HepG2 (cell line): ENCODE measurements at regions not wholly inside any gene's neighbourhood (a gene's known extent, or its start where the extent isn't known, plus 50 kb on each side); places are given as distances from the start of the nearest gene placed in this dataset.
A peak's percentile ranks its signal among the peaks of the same experiment; 100 is the strongest.

Experiments
- ARNTL ChIP-seq: sonication (generic); formaldehyde crosslinking; IDR thresholded peaks from 2 replicates; pipeline ENCODE4 v1.4.0; 2020; ENCODE audit warnings: mild to moderate bottlenecking, missing genetic modification reagents
- FOXA1 ChIP-seq, 2 experiments: fragments of 450-650 bp in 1 of 2; sonication (generic) in 1 of 2; formaldehyde crosslinking in 1 of 2; IDR thresholded peaks; 2 replicates each; pipeline versions ENCODE4 v1.4.0 to v1.6.1; 2016 to 2020; ENCODE audit warnings: missing genetic modification reagents in 1 of 2
- FOXK1 ChIP-seq: sonication (generic); formaldehyde crosslinking; IDR thresholded peaks from 2 replicates; pipeline ENCODE4 v1.4.0; 2020; ENCODE audit warnings: low read depth, missing genetic modification reagents, borderline replicate concordance
- GFI1 ChIP-seq: sonication (generic); formaldehyde crosslinking; IDR thresholded peaks from 2 replicates; pipeline ENCODE4 v1.5.0; 2020; ENCODE audit warnings: missing genetic modification reagents, mild to moderate bottlenecking, borderline replicate concordance
- KMT2B ChIP-seq: IDR thresholded peaks from 2 replicates; pipeline ENCODE4 v1.6.1; 2016; ENCODE audit warnings: missing genetic modification reagents, missing compliant biosample characterization
- MAFK ChIP-seq, 2 experiments: IDR thresholded peaks in 1 of 2; conservative IDR thresholded peaks in 1 of 2; 2 replicates each; pipeline ENCODE4 v1.6.1; 2011; ENCODE audit warnings: improper control_type of control experiment in 2 of 2, low read length in 2 of 2
- NFE2L2 ChIP-seq: fragments of 150-350 bp; IDR thresholded peaks from 2 replicates; pipeline ENCODE4 v1.6.1; 2014; ENCODE audit warnings: low read length
- NFKBIZ ChIP-seq: IDR thresholded peaks from 2 replicates; pipeline ENCODE4 v1.6.1; 2018; ENCODE audit warnings: missing genetic modification reagents, missing compliant biosample characterization
- PHF21A ChIP-seq: sonication (generic); formaldehyde crosslinking; IDR thresholded peaks from 2 replicates; pipeline ENCODE4 v1.5.0; 2020; ENCODE audit warnings: mild to moderate bottlenecking, missing genetic modification reagents
- PITX1 ChIP-seq: sonication (generic); formaldehyde crosslinking; IDR thresholded peaks from 2 replicates; pipeline ENCODE4 v1.5.1; 2020; ENCODE audit warnings: mild to moderate bottlenecking, missing genetic modification reagents
- PRPF4 ChIP-seq: fragments of 200-400 bp; formaldehyde crosslinking; IDR thresholded peaks from 2 replicates; pipeline ENCODE4 v1.6.1; 2016; ENCODE audit warnings: low read length, low read depth; ENCODE audit not compliant: poor library complexity, severe bottlenecking
- SIN3B ChIP-seq: fragments of 150-350 bp; IDR thresholded peaks from 2 replicates; pipeline ENCODE4 v1.6.1; 2014; ENCODE audit warnings: low read length
- TRIM24 ChIP-seq: sonication (generic); formaldehyde crosslinking; IDR thresholded peaks from 2 replicates; pipeline ENCODE4 v1.8.0; 2022; ENCODE audit warnings: mild to moderate bottlenecking, missing genetic modification reagents
- TSC22D2 ChIP-seq: sonication (generic); formaldehyde crosslinking; IDR thresholded peaks from 2 replicates; pipeline ENCODE4 v1.5.1; 2020; ENCODE audit warnings: missing genetic modification reagents, mild to moderate bottlenecking, borderline replicate concordance
- ZFX ChIP-seq: sonication (generic); formaldehyde crosslinking; IDR thresholded peaks from 2 replicates; pipeline ENCODE4 v1.4.0; 2020; ENCODE audit warnings: mild to moderate bottlenecking, low read depth, missing genetic modification reagents, moderate library complexity
- ZNF180 ChIP-seq: sonication (generic); formaldehyde crosslinking; IDR thresholded peaks from 2 replicates; pipeline ENCODE4 v1.4.0; 2020; ENCODE audit warnings: low read depth, missing genetic modification reagents, borderline replicate concordance
- ZNF512 ChIP-seq: sonication (generic); formaldehyde crosslinking; IDR thresholded peaks from 2 replicates; pipeline ENCODE4 v1.4.0; 2020; ENCODE audit warnings: mild to moderate bottlenecking, missing genetic modification reagents
- ZNF530 ChIP-seq: sonication (generic); formaldehyde crosslinking; IDR thresholded peaks from 2 replicates; pipeline ENCODE4 v1.5.0; 2020; ENCODE audit warnings: low read depth, mild to moderate bottlenecking, missing genetic modification reagents
- ZNF775 ChIP-seq: sonication (generic); formaldehyde crosslinking; IDR thresholded peaks from 2 replicates; pipeline ENCODE4 v1.4.0; 2020; ENCODE audit warnings: missing genetic modification reagents, mild to moderate bottlenecking, moderate library complexity, borderline replicate concordance
- ZNF891 ChIP-seq: sonication (generic); formaldehyde crosslinking; IDR thresholded peaks from 2 replicates; pipeline ENCODE4 v1.5.0; 2020; ENCODE audit warnings: mild to moderate bottlenecking, missing genetic modification reagents
- ZXDC ChIP-seq: sonication (generic); formaldehyde crosslinking; IDR thresholded peaks from 2 replicates; pipeline ENCODE4 v1.5.0; 2020; ENCODE audit warnings: mild to moderate bottlenecking, missing genetic modification reagents
- TF ChIP-seq, protein P1 (sequence below): sonication (generic); formaldehyde crosslinking; IDR thresholded peaks from 2 replicates; pipeline ENCODE4 v1.4.0; 2020; ENCODE audit warnings: low read depth, mild to moderate bottlenecking, missing genetic modification reagents
- TF ChIP-seq, protein P2 (sequence below): IDR thresholded peaks from 2 replicates; pipeline ENCODE4 v1.6.1; 2016; ENCODE audit warnings: control low read depth

GRCh38 chr2:234845602-234846590 lies 105.9 kb upstream of the SH3BP4 start (continued):
- TF ChIP-seq FOXA1 (IDR thresholded peaks at IDR 0.05), result no peak; the same call in 1 of the 2 replicates
- peak; percentile 84 for TF ChIP-seq FOXA1 (CRISPR knock-in tag; IDR thresholded peaks at IDR 0.05)
- no peak for TF ChIP-seq NFE2L2
- TF ChIP-seq ARNTL (CRISPR knock-in tag), result peak; percentile 94
- TF ChIP-seq PRPF4, result no peak
- no peak for TF ChIP-seq SIN3B
- TF ChIP-seq GFI1, result 0 out of 2 replicates have a peak, but pooled peaks have one; percentile 27
- TF ChIP-seq TSC22D2, result no peak
- no peak; the same call in 1 of the 2 replicates for TF ChIP-seq KMT2B (CRISPR knock-in tag)
- no peak for TF ChIP-seq ZNF180 (CRISPR knock-in tag)
- no peak for TF ChIP-seq ZXDC (CRISPR knock-in tag)
- TF ChIP-seq, protein P1, sequence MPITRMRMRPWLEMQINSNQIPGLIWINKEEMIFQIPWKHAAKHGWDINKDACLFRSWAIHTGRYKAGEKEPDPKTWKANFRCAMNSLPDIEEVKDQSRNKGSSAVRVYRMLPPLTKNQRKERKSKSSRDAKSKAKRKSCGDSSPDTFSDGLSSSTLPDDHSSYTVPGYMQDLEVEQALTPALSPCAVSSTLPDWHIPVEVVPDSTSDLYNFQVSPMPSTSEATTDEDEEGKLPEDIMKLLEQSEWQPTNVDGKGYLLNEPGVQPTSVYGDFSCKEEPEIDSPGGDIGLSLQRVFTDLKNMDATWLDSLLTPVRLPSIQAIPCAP (CRISPR knock-in tag), result no peak
- peak; percentile 94; the same call in 1 of the 2 replicates for TF ChIP-seq PITX1 (CRISPR knock-in tag)
- no peak for TF ChIP-seq TRIM24 (CRISPR knock-in tag)
- no peak for TF ChIP-seq ZNF530 (CRISPR knock-in tag)
- peak; percentile 41; the same call in 1 of the 2 replicates for TF ChIP-seq FOXK1 (CRISPR knock-in tag)
- TF ChIP-seq ZNF512, result no peak
- peak; percentile 6 to 10; a peak in 1 of 4 replicates for TF ChIP-seq MAFK (conservative IDR thresholded peaks at IDR 0.05 in 1 of 2, IDR thresholded peaks at IDR 0.05 in 1 of 2; ENCODE audit: low read length in 2 of 2)
- peak; percentile 93 for TF ChIP-seq PHF21A (CRISPR knock-in tag)
- 0 out of 2 replicates have a peak, but pooled peaks have one; percentile 21 for TF ChIP-seq NFKBIZ
- TF ChIP-seq ZNF775 (CRISPR knock-in tag), result no peak
- no peak for TF ChIP-seq ZNF891
- TF ChIP-seq, protein P2, sequence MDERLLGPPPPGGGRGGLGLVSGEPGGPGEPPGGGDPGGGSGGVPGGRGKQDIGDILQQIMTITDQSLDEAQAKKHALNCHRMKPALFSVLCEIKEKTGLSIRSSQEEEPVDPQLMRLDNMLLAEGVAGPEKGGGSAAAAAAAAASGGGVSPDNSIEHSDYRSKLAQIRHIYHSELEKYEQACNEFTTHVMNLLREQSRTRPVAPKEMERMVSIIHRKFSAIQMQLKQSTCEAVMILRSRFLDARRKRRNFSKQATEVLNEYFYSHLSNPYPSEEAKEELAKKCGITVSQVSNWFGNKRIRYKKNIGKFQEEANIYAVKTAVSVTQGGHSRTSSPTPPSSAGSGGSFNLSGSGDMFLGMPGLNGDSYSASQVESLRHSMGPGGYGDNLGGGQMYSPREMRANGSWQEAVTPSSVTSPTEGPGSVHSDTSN (CRISPR knock-in tag), result no peak
- 0 out of 2 replicates have a peak, but pooled peaks have one; percentile 22 for TF ChIP-seq ZFX (CRISPR knock-in tag)
